ENCODE measurements at regions not wholly inside any gene's neighbourhood (a gene's known extent, or its start where the extent isn't known, plus 50 kb on each side); places are given as distances from the start of the nearest gene placed in this dataset.

DNA sequence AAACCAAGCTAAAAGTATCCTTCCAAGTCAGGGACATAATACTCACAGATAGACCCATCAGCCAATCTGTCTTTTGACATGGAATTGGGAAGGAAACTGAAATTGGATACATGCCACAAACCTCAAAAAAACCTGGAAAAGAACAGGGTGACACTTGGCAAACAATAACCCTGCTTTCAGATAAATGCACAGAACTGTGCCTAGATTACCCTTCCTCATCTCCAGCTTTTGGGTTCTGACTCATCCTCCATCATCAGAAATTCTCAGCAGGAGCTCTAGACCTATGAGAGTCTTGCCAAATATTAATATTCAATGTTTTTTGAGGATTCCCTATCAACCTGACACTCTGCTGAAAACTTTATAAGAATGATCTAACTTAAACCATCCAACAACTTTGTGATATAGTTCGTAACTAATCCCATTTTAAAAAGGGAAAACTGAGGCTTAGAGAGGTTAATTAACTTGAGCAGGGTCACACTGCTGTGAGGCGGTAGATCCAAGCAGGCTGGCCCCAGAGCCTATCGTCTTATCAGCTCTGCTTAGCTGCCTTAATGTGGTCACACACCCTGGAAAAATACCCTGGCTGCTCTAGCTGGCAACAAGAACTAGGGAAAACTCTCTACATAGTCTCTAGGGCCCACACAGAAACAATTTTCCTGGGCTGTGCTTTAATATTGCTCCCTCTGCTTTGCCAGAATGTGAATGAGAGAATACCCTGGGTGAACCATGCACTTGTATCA, 157.0 kb upstream of the TRPC7 start:
- TF ChIP-seq, protein P1, sequence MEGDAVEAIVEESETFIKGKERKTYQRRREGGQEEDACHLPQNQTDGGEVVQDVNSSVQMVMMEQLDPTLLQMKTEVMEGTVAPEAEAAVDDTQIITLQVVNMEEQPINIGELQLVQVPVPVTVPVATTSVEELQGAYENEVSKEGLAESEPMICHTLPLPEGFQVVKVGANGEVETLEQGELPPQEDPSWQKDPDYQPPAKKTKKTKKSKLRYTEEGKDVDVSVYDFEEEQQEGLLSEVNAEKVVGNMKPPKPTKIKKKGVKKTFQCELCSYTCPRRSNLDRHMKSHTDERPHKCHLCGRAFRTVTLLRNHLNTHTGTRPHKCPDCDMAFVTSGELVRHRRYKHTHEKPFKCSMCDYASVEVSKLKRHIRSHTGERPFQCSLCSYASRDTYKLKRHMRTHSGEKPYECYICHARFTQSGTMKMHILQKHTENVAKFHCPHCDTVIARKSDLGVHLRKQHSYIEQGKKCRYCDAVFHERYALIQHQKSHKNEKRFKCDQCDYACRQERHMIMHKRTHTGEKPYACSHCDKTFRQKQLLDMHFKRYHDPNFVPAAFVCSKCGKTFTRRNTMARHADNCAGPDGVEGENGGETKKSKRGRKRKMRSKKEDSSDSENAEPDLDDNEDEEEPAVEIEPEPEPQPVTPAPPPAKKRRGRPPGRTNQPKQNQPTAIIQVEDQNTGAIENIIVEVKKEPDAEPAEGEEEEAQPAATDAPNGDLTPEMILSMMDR (IDR thresholded peaks at IDR 0.05; ENCODE audit: low read depth, low read length) = no peak
- TF ChIP-seq POLR2A (IDR thresholded peaks at IDR 0.05; ENCODE audit: extremely low read depth, insufficient read length) = no peak
- no peak for TF ChIP-seq MYC (IDR thresholded peaks at IDR 0.05; ENCODE audit: low read depth, low read length)

Measured in NB4 (cell line).